Small intestine (tissue), 7 donors: ENCODE measurements at regions not wholly inside any gene's neighbourhood (a gene's known extent, or its start where the extent isn't known, plus 50 kb on each side); places are given as distances from the start of the nearest gene placed in this dataset.

Experiments
- DNase-seq, 2 donors: peaks; one replicate each; pipeline versions ENCODE4 v3.0.0 to v3.0.0-alpha.2; 2013
- FAIRE-seq: peaks from 2 replicates; lab custom pipeline; 2012; peaks lifted over from hg19 to GRCh38; lab: Jason Lieb, UNC
- H3K27ac ChIP-seq, 3 donors: one replicate each; pipeline ENCODE4 v1.5.1; 2013; ENCODE audit warnings: low read length in 2 of 3, mild to moderate bottlenecking in 2 of 3, control low read depth in 1 of 3, inconsistent platforms in 1 of 3, low read depth in 1 of 3, moderate library complexity in 1 of 3
- H3K27me3 ChIP-seq, 3 donors: one replicate each; pipeline ENCODE4 v1.6.1; 2013; ENCODE audit warnings: low read length in 3 of 3, inconsistent platforms in 1 of 3; ENCODE audit not compliant: control insufficient read depth in 3 of 3, insufficient read depth in 3 of 3
- H3K36me3 ChIP-seq, 3 donors: one replicate each; pipeline ENCODE4 v1.6.1; 2013; ENCODE audit warnings: low read length in 3 of 3, inconsistent platforms in 1 of 3, low read depth in 1 of 3, mild to moderate bottlenecking in 1 of 3, moderate library complexity in 1 of 3; ENCODE audit not compliant: control insufficient read depth in 3 of 3, insufficient read depth in 2 of 3
- H3K4me1 ChIP-seq, 3 donors: one replicate each; pipeline ENCODE4 v1.6.1; 2013; ENCODE audit warnings: low read length in 2 of 3, inconsistent platforms in 1 of 3, low read depth in 1 of 3, mild to moderate bottlenecking in 1 of 3, moderate library complexity in 1 of 3; ENCODE audit not compliant: control insufficient read depth in 3 of 3, insufficient read depth in 2 of 3
- H3K4me3 ChIP-seq, 3 donors: one replicate each; pipeline ENCODE4 v1.5.1; 2013; ENCODE audit warnings: low read length in 3 of 3, control low read depth in 1 of 3, inconsistent platforms in 1 of 3, low read depth in 1 of 3, mild to moderate bottlenecking in 1 of 3, moderate library complexity in 1 of 3
- H3K9me3 ChIP-seq, 2 donors: one replicate each; pipeline ENCODE4 v1.6.1; 2013; ENCODE audit warnings: low read depth in 1 of 2, low read length in 1 of 2; ENCODE audit not compliant: control insufficient read depth in 2 of 2, insufficient read depth in 1 of 2
- WGBS, 3 donors: extraction: QIAGEN DNeasy Blood & Tissue Kit; methylation state at CpG; one replicate each; pipeline ENCODE4 v1.1.7; 2013; 5-methylcytosine and 5-hydroxymethylcytosine counted together
- donor health status: healthy with polysubstance abuse.
- donor health status: control.
- donor health status: control.
- donor health status: Bipolar disorder and iron deficiency.
- donor health status: healthy.

DNA sequence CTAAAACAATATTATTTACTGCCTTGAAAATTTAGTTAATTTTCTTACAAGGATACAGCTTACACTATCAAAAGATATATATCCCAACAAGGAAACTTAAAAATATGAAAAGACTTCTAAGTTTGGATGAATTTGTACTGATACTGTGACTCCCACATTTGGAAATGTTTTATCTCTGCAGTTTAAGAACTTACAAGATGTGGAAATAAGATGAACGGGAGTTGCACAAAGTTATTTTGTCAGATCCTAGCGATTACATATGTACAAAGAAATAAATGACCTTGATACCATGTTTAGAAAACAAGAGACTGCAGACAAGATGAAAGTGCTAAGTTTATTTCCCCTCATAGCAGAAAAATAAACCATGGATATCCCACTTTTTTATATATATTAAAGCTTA, 103.7 kb upstream of the TMEM106B start:
- H3K9me3 ChIP-seq = no peaks in the 10 kb centered on the region
- peaks cover 0 to 15% (median 0%) of the 10 kb centered on the region in 3 donors for H3K4me1 ChIP-seq
- 77 to 82% (median 78%) methylated on average over 2 of the region's 2 CpGs for WGBS, 3 donors
- H3K36me3 ChIP-seq = no peaks in the 10 kb centered on the region
- H3K4me3 ChIP-seq = no peak overlapping the region
- FAIRE-seq (no peak), DNase-seq (no peak)
- H3K27ac ChIP-seq = no peak overlapping the region
- peaks cover 0 to 10% (median 9%) of the 10 kb centered on the region in 3 donors for H3K27me3 ChIP-seq

DNA sequence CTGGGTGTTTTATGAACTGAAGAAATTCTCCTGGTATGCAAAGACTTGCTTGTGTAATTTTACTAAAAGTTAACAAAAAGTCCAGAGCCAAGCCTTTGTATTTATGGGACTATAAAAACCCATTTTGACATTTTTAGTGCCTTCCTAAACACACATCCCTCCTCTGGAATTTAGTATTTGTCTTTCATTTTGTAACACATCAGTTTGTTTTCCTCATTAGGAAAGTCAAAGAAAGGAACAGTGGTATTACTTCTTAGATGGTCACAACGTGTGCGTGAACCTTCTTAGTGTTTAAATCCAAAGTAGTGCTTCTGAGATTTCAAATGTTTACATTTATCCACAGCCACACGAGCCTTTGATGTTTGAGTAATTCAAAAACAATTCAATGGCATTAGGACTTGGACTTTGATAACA, 103.2 kb upstream of the TMEM106B start:
- 9 to 36% (median 14%) methylated on average over 3 of the region's 3 CpGs for WGBS, 3 donors
- Histone ChIP-seq H3K9me3 (no peaks in the 10 kb centered on the region), H3K4me1 (peaks cover 0 to 15% (median 0%) of the 10 kb centered on the region in 3 donors), H3K4me3 (no peak overlapping the region), H3K27me3 (peaks cover 0 to 11% (median 10%) of the 10 kb centered on the region in 3 donors), H3K36me3 (no peaks in the 10 kb centered on the region), H3K27ac (no peak overlapping the region)
- FAIRE-seq (no peak), DNase-seq (no peak)

DNA sequence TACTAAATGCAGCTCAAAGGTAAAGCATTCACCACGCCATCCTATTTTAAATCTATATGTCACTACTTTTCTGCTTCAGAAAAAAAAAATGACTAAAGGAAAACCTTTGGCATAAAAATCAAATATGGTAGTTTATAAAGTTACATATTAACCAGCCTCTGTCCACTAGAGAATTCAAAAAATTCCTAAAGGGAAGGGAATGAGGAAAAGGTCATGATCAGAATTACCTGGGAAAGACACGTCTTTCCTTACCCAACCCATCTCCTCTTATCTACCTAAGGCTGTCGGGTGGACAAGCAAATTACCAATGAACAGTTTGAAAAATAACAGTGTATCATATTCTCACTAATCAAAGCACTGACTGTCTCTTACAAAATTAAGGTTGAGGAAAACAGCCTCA, 100.7 kb upstream of the TMEM106B start:
- H3K4me3 ChIP-seq = no peak overlapping the region
- peaks cover 0 to 15% (median 0%) of the 10 kb centered on the region in 3 donors for H3K4me1 ChIP-seq
- no peaks in the 10 kb centered on the region for H3K36me3 ChIP-seq
- FAIRE-seq (no peak), DNase-seq (peak in 1 of 2 donors; percentile 20)
- H3K27me3 ChIP-seq = peaks cover 0 to 11% (median 10%) of the 10 kb centered on the region in 3 donors
- no peaks in the 10 kb centered on the region for H3K9me3 ChIP-seq
- WGBS, 3 donors = 31 to 66% (median 47%) methylated on average over 3 of the region's 3 CpGs
- H3K27ac ChIP-seq = no peak overlapping the region

DNA sequence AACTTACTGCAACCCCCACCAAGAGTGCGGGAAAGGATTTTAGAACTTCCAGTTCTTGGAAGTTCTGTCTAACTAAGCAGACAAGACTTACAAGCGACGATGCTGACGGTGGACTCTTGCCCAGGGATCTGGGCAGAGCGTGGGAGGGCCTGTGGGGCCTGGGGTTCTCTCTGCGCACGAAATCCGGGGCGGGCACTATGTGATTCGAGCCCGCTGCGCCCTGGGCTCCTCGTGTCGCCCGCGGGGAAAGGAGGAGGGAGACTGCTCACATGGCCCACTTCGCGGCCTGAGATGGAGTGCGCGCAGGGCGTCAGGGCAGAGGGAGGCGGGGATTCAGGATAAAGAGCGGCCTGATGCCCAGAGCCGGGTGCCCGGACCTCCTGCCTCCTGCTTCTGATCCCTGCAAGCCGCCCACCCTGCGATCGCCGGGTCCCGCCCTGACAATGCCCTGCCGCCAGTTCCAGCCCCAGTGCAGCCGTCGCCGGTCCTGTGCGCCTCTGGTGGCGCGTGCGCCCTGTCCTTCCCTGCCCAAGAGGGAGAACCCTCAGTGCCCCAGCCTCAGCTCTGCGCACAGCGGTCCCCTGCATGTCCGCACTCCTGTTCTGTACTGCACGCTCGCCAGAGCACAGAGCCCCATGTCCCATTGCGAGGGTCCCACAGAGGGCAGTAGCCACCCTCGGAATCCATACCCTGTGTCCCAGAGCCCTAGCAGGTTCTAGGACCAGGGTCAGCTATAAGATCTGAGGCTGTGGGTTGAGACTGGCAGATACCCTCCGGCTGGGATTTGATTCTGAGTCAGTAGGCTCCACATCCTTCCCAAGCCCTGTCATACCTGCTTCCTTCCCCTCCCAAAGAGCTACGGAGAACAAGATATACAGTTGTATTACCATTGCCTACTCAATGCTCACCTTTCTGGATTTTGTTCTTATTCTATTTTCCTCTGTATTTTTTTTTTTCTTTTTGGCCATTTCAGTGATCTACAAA, 99.4 kb upstream of the TMEM106B start:
- Histone ChIP-seq H3K27me3 (peaks cover 0 to 11% (median 10%) of the 10 kb centered on the region in 3 donors), H3K4me3 (peak overlapping the region in 1 of 3 donors; percentile 27), H3K9me3 (no peaks in the 10 kb centered on the region), H3K4me1 (peaks cover 0 to 15% (median 0%) of the 10 kb centered on the region in 3 donors), H3K27ac (no peak overlapping the region), H3K36me3 (no peaks in the 10 kb centered on the region)
- no peak for FAIRE-seq
- DNase-seq = peak; percentile 39 to 46
- WGBS, 3 donors = 7 to 18% (median 9%) methylated on average over 35 to 47 of the region's 47 CpGs

DNA sequence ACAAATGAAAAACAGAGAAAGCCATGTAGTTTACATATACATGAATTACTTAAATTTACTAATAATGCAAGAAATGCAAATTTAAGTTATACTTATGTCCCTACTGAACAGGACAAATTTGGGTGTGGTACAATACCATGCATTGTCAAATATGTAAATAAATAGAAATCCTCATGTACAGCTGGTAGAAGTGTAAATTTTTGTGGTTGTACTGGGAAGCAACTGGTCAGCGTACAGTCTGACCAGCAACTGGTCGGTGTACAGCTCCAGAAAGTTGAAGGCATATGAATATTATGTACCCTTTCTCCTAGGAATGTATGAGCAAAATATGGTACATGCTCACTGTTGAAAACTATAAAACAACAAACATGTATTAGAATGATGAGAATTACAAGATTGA, 93.9 kb upstream of the TMEM106B start:
- WGBS, 3 donors = 94 to 97% (median 97%) methylated on average over 2 of the region's 2 CpGs
- FAIRE-seq (no peak), DNase-seq (no peak)
- no peaks in the 10 kb centered on the region for H3K4me1 ChIP-seq
- H3K36me3 ChIP-seq = no peaks in the 10 kb centered on the region
- no peaks in the 10 kb centered on the region for H3K9me3 ChIP-seq
- no peak overlapping the region for H3K4me3 ChIP-seq
- no peak overlapping the region for H3K27ac ChIP-seq
- H3K27me3 ChIP-seq = peaks cover 0 to 2% (median 0%) of the 10 kb centered on the region in 3 donors

DNA sequence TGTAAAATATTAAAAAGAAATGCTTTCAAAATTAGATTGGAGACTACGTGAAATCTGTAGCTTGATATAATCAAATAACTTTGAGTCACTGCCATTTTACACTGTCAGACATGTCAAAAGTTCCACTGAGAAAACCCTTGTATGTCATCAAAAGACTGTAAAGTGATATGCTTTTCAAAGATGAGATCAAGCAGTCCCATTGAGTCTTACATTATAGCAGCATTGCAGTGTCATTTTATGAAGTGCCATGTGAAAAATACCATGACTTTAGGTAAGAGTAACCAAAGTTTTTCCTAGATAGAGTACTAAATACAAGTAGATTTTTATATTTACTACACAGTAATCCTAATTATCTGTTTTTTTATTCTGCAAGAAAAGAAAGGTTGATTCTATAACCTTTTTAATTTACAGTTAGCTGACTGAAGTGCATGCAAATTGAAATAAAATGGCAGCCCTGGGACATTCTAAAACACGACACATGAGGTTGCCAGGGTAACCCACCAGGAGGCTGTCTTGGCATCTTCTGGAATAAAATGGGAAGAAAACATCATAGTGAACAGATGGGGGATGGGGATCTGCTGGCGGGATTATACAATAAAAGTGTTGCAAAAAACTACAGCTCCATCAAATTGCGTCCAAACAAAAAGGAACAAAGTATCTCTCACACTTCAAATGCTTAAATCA, 91.3 kb upstream of the TMEM106B start:
- WGBS, 3 donors = 82 to 90% (median 88%) methylated on average over 4 of the region's 4 CpGs

DNA sequence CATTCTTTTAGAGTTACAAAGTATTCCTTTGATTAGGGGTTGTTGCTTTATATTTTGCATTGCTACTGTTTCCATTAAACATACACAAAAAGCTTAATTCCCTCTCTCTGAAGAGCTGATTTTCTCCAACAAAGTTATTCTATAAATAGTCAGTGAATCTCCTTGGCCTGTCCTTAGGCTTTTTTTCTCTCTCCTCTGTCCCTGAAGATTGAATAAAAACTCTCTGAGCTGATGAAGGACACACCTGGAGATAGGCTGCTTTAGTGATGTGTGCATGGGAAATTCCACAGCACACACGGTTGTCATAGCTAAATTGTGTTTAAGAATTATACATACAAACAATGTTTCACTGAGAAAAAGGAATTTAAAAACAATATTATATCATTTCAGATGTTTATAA, 90.5 kb upstream of the TMEM106B start:
- H3K27ac ChIP-seq = no peak overlapping the region
- H3K9me3 ChIP-seq = no peaks in the 10 kb centered on the region
- no peaks in the 10 kb centered on the region for H3K4me1 ChIP-seq
- DNase-seq = no peak
- no peak overlapping the region for H3K4me3 ChIP-seq
- no peaks in the 10 kb centered on the region for H3K36me3 ChIP-seq
- FAIRE-seq = no peak
- WGBS, 3 donors = 30 to 43% (median 33%) methylated on average over 1 of the region's 1 CpG
- no peaks in the 10 kb centered on the region for H3K27me3 ChIP-seq

More for the DNA sequence above, 91.3 kb upstream of the TMEM106B start:
- H3K36me3 ChIP-seq = no peaks in the 10 kb centered on the region
- DNase-seq (no peak), FAIRE-seq (no peak)
- no peaks in the 10 kb centered on the region for H3K9me3 ChIP-seq
- no peak overlapping the region for H3K27ac ChIP-seq
- no peaks in the 10 kb centered on the region for H3K4me1 ChIP-seq
- H3K4me3 ChIP-seq = no peak overlapping the region
- H3K27me3 ChIP-seq = no peaks in the 10 kb centered on the region

DNA sequence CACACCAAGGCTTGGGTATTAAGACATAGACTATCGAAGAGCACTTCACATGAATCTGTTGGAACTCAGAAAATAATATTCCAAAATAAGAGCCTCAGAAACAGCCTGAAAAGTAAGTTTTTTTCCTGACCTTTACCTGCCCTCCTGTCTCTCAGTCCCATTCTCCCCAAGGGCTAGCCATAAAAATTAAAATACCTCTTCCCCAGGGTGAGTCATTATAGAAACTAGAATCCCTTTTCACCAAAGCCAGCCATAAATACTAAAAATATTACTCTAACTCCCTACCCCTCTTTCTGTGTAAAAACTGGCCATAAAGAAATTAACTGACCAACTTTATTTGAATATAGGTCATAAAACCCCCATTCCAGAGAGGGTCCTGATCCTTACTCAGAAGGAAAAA, 87.9 kb upstream of the TMEM106B start:
- no peak for FAIRE-seq
- H3K9me3 ChIP-seq = no peaks in the 10 kb centered on the region
- no peak overlapping the region for H3K27ac ChIP-seq
- H3K27me3 ChIP-seq = no peaks in the 10 kb centered on the region
- H3K36me3 ChIP-seq = no peaks in the 10 kb centered on the region
- 80 to 91% (median 87%) methylated on average over 1 of the region's 1 CpG for WGBS, 3 donors
- DNase-seq = no peak
- H3K4me3 ChIP-seq = no peak overlapping the region
- H3K4me1 ChIP-seq = no peaks in the 10 kb centered on the region
